Activated T-cell treated with anti-CD3 and anti-CD28 coated beads, Interleukin-2, amount 50 U/mL, for 1 hour (primary cell): ENCODE measurements at regions not wholly inside any gene's neighbourhood (a gene's known extent, or its start where the extent isn't known, plus 50 kb on each side); places are given as distances from the start of the nearest gene placed in this dataset.
"Not testable (repeated sequence)": the region's sequence is repeated elsewhere in the genome, so short reads cannot be mapped to it uniquely, and the experiment has no call there.

Experiments
- DNase-seq: peaks from one replicate; pipeline ENCODE4 v3.0.0-alpha.2; 2020

DNA sequence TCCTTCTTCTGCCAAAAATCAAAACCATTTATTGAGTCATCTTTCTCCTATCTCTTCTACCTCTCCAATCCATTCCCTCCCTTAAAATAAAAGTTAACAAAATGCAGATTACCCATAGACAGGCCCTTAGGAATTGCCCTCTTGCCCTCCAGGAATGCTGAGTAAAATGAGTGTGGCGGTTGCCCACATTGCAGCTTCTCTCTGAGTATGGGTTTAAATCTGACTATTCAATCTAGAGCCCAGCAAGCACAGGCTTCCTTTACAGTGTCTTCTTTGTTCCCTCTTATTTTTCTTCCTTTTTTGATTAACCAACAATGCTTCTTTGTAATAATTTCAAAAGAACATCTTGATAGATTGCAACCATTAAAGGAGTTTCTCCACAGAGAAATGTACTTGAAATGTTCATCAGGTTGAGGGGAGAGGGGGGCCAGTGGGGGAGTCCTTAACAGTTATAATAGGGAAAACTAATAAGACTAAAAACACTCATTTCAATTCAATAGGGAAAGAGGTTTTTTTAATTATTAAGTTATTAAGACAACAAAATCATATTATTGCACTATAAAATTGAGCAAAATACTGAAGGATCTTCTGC, 135.3 kb upstream of the LMCD1 start:
- DNase-seq: no peak

DNA sequence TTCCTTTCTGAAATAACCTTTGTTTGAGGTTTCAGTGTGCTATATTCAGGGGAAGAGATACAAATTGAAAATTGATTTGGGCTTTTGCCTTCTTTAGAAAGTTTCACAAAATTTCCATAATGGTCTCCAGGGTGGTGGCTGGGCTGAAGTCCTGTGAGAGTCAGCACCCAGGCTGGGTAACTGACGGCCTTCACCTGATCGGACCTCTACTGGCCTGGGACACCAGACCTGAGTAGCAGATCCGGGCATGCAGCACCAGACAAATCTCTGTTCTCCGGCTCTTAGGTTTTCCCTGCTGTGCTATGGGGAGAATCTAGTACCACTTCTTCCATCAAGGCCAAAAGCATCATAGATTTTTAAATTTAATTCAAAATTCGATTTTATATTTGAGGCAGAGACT, 133.0 kb upstream of the LMCD1 start:
- no peak for DNase-seq

DNA sequence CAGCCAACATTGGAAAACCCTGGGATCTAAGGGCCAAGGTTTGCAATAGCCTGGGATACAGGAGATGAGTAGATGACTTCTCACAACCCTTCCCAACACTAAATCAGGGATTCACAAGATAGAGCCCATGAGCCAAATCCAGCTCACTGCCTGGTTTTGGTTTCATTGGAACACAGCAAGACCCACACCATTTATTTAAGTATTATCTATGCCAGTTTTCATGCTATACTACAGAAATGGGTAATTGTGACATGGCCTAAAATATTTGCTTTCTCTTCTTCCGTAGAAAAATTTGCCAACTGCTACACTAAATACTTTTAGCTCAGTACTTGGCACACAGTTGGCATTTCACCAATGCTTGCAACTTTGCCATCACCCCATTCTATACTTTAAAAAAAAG, 132.0 kb upstream of the LMCD1 start:
- DNase-seq: no peak

DNA sequence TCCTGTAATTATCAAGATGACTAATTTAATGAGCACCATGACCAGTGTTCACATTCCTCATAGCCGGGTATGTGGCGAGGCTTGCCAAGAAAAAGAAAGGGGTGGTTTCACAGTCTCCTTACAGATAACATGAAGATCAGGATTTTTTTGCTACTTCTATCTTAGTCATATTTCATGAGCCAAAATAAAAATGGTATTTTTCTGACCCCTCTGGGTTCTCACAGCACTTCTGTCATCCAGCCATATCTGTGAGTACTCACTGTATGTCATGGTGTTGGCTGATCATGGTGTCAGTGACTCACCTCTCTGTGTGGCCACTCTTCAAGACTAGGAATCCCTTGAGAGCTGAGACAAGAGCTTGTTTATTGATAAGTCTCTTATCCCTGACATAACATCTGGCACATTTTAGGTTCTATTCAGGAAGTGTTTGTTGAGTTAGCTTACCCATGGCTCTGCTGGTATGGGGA, 130.5 kb upstream of the LMCD1 start:
- DNase-seq: no peak

DNA sequence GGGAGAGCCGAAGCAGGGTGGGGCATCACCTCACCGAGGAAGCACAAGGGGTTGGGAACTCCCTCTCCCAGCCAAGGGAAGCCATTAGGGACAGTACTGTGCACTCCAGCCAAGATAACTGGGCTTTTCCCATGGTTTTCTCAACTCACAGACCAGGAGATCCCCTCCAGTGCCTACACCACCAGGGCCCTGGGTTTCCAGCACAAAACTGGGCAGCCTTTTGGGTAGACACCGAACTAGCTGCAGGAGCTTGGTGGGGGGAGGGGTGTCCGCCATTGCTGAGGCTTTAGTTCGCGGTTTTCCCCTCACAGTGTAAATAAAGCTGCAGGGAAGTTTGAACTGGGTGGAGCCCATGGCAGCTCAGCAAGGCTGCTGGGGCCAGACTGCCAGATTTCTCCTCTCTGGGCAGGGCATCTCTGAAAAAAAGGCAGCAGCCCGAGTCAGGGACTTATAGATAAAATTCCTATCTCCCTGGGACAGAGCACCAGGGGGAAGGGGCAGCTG, 129.6 kb upstream of the LMCD1 start:
- no peak for DNase-seq

DNA sequence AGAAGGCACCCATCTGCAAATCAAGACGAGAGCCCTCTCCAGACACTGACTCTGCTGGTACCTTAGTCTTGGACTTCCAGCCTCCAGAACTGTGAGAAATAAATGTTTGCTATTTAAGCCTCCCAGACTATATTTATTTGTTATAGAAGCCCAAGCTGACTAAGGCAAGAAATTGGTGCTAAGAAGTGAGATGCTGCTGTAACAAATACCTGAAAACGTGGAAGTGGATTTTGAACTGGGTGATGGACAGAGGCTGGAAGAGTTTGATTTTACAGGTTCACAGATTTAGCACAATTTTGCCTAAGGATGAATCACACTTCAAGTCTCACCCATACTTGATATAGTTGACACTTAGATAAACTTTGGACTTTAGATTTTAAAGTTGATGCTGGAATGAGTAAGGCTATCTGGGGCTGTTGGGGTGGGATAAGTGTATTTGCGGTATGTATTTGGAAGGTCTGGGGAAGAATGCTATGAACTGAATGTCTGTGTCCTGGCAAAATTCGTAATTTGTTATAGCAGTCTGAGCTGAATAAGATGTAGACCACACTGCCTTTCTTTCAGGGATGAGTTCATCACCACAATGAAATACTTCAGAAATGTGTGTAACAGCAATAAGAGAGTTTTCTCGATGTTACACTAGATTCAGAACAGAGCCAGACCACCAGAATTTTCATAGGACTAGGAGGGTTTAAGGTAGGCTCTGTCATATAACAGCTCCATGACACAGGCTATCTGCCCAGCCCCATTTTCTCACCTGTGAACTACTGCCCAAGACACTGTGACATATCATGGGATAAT, 120.5 kb upstream of the LMCD1 start:
- no peak for DNase-seq

DNA sequence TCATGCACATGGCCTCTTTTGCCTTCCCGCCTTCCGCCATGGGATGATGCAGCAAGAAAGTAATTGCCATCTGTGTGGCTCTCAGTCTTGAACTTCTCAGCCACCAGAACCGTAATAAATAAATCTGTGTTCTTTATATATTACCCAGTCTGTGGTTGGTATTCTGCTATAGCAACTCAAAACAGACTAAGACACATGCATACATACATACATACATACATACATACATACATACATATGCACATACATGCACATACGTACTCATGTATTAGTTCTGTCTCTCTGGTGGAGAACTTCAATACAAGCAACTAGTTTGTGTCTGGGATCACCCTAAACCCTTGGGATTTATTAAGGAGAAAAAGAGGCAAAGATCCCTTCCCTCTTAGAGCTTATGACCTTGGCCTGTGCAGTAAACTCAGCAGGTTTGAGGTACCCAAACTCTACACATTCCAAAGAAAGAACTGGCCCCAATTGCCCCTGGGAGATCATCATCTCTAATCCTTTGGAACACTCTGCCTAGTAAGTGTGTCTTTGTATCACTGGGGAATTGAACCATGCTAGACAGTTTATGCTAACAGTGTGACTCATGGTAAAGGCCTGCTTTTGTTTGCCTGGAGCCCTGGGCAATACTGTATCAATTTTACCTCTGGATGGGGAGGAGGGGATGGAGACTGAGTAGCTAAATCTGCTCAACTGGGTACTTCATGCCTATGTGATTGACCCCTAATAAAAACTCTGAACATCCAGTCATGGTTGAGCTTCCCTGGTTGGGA, 115.6 kb upstream of the LMCD1 start:
- DNase-seq: no peak

DNA sequence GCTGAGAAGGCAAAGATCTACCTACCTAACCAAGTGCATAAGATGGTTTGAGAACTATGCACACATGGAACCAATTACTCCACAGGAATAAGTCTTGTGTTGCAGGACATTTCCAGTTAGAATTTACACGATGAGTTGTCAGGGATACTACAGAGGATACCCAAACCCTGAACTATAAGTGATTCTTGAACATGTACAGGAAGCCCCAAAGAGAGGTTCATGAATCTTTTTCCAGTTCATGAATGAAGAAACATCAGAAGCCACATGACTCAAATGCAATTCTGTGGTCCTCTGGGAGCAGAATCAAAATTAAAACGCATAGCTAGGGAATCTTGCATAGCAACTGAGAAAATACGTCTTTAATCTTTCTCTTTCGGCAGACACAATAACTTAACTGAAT, 114.1 kb upstream of the LMCD1 start:
- no peak for DNase-seq

DNA sequence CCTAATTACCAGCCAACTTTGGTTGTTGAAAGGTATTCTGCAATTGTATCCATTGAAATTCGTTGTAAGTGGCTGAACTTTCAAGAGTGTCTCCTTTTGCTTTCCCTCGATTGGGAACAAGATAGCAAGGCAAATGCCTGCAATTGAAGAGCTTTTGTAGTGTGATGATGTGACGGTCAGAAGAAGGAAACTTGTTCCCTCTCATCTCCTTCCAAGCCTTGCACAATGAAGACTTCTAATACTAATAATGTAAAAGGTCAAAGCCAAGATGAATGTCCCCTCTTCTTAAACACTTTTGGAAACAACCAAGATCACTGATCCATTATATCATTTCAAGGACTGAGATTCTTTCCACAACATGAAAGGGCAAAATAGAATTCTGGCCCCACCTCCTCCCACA, 101.9 kb upstream of the LMCD1 start:
- no peak for DNase-seq

DNA sequence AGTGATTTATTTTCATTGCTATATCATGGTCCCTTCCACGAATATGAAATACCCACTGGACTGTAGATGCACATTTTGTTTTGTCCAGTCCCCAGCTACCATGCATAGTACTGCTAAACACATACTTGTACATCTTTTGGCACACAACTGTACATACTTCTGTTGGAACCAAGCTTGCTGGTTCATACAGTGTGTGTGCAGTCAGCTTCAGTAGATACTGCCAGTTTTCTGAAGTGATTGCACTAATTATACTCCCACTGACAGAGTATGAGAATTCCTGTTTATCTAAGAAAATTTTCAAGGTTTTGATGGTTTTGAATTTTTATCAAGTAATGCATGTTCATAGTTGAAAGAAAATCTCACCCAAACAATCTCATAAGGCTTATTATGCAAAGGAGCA, 100.7 kb upstream of the LMCD1 start:
- no peak for DNase-seq

DNA sequence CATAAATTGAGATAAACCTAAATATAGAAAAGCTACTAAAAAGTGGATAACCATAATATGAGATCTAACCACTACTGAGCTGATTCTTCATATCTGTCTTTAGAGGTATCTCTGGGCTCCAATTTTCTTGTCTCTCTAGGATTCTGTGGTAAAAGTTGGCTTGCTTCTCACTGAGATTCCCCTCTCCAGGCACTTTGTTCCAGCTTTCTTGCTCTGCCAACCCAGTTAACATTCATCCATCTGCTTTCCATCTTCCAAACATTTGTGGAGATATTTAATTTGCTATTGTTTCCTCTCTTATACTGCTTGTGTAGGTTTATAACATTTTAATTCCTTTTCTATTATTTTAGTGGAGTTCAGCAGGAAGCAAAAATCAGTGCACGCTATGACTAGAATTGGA, 97.6 kb upstream of the LMCD1 start:
- DNase-seq: no peak

DNA sequence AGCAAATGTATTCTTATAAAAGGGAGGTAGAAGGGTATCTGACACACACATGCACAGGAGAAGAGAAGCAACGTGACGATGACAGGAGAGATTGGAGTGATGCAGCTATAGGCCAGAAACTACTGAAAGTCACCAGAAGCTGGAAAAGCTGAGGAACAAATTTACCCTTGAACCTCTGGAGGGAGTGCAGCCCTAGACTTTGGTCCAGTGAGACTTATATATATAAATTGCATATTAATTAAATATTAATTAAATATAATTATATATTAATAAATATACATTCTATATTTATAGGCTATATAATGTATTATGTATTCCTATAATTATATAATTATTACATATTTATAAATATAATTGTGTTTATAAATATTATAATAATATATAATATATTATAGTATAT, 96.5 kb upstream of the LMCD1 start:
- DNase-seq: no peak

DNA sequence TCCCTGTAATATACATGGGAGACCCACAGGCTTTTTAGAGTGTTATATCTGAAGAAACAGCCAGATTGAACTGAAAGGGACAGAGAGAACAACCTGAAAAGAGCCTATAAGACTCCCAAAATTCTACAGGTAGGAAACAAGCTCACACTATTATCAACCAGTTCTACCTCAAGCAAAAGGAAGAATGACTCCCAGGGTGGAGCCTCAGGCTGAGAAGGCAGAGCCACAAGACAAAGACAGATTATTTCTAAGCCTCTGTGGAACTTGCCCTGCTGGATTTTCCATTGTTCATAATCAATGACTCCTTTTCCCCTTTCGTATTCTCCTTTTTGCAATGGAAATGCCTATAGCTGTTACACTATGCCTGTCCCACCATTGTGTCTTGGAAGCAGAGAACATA, 95.1 kb upstream of the LMCD1 start:
- no peak for DNase-seq

DNA sequence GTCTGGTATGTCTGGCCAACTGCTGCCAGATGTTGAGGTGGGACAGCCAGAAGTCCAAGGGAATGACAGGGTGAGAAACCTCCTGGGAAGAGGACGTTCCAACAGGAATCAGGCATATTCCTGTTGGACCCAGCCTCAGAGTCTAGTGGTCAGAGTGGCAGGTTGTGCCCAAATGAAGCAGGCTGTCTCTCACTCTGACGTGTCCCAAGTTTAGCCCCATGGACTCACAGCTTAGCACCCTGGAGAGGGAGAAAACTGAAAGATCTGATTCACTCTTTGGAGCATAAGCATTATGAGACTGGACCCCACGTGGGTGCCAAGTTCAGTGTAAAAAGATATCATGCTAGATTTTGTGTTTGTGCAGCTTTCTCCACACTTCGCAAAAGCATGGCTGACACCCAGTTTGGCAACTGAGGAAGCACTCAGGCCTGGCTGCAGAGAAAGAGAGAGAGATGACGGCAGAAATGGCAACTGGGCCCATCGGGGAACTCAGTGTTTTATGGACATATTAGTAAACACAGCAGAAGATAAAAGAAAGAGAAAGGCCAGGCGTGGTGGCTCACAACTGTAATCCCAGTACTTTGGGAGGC, 88.2 kb upstream of the LMCD1 start:
- no peak for DNase-seq

DNA sequence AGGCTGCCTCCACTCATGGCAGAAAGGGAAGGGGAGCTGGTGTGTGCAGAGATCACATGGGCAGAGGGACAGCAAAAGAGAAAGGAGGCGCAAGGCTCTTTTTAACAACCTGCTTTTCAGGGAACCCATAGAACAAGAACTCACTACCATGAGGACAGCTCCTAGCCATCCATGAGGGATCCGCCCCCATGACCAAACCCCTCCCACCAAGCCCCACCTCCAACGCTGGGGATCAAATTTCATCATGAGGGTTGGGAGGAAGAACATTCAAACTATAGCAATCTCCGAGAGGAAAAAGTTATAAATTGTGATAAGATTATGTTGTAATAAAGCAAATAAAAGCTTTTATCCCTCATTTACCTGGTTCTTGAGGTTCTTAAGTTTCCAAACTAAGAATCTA, 84.7 kb upstream of the LMCD1 start:
- no peak for DNase-seq

DNA sequence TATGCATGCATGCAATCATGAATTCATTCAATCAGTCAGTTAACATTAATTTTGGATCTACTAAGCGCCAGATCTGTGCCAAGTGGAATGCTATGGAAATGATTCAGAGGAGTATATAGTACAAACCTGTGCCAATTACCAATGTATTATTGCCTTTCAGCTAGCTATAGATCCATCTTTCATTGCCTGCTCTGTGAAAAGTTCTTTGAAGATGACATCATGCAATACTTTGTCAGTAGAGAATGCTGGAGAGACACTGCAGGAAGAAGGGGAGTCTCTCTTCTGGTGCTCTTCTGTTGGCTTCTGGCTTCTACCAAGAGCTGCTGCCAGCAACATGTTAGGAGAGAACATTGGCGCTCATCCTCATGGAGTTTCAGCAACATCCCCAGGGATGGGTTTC, 81.0 kb upstream of the LMCD1 start:
- no peak for DNase-seq

DNA sequence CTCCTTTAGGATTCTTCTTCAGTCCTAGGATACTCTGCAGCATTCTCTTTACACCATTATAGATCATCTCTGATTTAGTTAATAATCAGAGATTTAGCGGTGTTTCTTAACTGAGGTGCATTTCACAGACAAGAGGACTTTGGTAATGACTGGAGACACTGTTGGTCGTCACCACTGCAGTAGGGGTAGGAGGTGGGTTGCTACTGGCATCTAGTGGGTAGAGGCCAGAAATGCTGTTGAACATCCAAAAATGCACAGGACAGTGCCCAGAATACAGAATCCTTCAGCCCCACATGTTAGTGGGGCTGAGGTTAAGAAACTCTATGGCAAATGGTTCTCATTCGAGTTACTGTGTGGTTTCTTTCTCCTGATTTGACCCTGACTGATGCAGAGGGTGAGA, 80.4 kb upstream of the LMCD1 start:
- no peak for DNase-seq

DNA sequence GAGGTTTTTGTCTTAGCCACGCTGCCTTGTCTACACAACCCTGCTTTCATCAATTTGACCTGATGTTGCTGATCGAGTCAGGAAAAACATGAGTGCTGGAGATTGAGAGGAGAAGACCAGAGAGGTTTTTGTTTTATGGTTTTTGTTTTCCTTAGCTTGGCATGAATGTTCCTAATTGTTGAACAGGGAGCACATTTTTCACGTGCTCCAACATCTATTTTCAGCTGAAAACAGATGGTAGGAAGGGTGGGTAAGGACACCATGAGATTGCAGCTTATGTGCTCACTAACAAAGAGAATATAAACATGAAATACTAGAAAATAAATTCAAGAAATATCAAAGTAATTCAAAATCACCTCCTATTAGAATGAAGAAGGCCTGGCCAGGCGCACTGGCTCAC, 79.9 kb upstream of the LMCD1 start:
- no peak for DNase-seq

DNA sequence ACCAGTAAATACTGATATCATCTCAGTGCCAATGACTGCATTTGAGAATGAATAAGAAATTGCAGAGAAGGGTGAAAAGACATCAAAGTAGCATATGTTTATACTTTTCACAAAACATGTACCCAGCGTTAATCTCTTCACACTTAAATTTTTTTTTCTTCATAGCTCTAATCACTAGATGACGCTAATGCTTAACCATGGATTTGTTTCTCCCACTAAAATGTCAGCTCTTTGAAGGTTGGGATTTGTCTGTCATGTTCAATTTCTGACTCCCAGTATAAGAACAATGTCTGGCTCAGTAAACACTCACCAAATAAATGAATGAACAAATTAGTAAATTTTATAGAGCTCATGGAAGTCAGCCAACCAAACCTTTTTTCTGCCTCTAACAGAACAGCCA, 78.3 kb upstream of the LMCD1 start:
- no peak for DNase-seq

DNA sequence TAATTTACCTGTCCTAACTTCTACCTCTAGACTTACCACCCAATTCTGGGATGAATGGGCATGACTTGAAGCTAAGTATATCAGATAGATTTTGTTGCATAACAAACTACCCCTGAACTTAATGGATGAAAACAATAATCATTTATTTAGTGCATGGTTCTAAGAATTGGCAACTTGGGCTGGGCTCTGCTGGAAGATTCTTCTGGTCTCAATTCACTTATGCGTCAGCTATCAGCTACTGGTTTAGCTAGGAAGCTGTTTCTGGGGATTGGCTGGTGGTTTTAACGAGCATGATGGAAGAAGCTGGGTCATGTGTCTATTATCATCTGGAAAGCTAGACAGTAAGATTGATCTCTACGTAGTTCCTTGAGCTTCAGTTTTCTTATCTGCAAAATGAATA, 77.3 kb upstream of the LMCD1 start:
- DNase-seq: no peak

DNA sequence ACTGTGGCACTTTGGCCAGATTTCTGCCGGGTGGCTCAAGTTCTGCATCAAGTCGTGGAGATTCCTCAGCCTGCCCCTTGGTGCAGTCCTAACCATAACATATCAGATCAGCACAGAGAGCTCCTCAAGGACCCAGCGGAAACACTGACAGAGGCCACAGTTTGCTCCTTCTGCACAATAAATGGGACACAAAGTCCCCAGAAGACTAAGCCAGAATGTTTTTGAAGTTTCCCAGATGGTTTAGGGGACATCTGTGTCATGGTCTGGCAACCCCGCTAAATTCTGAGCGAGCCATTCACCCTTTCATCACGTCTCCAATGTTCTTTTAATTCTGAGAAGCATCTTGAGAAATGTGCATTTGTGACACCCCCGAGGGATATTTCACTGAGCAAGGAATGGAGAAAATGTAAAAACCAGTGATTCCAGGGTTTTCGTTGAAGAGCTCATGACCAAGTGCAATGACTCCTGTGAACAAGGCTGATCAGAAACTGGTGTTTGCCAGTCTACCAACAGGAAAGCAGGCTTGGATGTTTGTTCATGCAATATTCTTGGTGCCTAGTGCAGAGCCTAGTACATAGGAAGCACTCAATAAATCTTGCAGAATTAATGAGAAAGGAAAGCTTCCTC, 64.8 kb upstream of the LMCD1 start:
- DNase-seq: no peak

DNA sequence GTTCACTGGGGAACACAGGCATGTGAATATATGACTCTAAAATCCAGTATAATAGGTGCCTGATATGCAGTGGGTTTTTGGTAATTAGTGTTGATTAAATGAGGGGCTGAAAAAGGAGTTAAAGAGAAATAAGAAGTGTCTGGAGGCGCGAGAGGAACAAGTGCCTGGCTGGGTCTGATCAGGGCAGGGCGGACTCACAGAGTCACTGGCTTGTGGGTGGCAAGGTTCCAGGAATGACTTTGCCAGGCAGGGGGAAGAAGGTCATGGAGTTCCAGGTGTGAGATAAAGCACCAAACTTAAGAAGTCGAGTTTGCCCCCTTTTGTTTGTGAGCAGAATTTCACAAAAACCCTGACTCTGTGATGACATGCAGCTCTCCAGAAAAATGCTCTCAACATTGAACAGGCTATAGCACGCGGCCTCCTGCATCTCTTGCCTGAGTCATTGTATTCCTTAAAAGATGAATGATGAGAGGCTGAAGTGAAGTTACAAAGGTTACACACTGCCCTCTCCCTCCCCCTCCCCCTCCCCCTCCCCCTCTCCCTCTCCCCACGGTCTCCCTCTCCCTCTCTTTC, 63.0 kb upstream of the LMCD1 start:
- no peak for DNase-seq

DNA sequence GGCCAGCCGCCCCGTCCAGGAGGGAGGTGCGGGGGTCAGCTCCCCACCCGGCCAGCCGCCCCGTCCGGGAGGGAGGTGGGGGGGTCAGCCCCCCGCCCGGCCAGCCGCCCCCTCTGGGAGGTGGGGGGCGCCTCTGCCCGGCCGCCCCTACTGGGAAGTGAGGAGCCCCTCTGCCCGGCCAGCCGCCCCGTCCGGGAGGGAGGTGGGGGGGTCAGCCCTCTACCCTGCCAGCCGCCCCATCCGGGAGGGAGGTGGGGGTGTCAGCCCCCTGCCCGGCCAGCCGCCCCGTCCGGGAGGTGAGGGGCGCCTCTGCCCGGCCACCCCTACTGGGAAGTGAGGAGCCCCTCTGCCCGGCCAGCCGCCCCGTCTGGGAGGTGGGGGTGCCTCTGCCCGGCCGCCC, 61.5 kb upstream of the LMCD1 start:
- not testable (repeated sequence) for DNase-seq
